LoVo (cell line): ENCODE measurements at regions not wholly inside any gene's neighbourhood (a gene's known extent, or its start where the extent isn't known, plus 50 kb on each side); places are given as distances from the start of the nearest gene placed in this dataset.
"Not testable (repeated sequence)": the region's sequence is repeated elsewhere in the genome, so short reads cannot be mapped to it uniquely, and the experiment has no call there.

ENCODE experiments used
- DNase-seq: peaks from one replicate; pipeline ENCODE4 v3.0.0-alpha.2; 2016; ENCODE audit warnings: low spot score

DNA sequence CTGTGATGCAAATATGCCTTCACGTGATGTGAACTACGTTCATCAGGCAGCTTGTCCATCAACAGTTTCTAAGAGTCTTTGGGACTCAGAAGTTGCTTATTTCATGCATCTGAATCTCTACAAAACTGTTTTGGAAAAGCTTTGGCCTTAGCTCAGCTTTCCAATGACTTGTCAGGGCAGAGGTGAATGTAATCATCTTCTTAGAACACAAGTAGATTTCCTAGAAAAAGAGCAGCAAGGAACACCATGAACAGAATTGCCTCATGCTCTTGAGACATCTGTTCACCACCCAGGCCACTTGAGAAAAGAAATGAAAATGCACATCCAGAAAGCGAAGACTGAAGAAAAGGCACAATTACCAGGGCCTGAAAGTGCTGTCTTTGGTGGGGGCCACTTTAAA is 105.8 kb upstream of the PDHA1 start:
- no peak for DNase-seq

DNA sequence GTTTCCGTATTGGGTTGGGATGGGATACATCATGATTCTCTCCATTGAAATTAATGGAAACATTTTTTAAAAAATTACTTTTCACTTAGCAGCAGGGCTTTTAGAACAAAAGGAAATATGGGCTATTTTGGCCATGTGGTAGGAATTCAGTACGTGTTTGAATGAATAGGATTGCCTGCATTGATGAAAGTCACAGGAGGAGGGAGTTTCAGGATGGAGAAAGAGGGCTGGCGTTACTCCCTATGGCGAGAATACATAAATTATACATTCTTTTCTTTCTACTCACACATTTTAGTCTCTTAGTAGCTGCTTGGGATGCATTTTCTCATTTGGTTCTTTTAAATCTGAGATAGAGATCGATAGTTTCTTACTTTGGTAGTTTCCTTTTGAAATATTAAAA is 100.3 kb upstream of the PDHA1 start:
- no peak for DNase-seq

DNA sequence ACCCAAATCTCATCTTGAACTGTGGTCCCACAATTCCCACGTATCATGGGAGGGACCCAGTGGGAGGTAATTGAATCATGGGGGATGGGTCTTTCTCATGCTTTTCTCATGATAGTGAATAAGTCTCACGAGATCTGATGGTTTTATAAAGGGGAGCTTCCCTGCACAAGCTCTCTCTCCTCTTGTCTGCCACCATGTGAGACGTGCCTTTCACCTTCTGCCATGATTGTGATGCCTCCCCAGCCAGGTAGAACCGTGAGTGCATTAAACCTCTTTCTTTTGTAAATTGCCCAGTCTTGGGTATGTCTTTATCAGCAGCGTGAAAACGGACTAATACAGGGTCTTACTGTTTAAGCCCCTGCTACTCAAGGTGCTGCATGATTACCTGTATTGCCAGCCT is 98.8 kb upstream of the PDHA1 start:
- not testable (repeated sequence) for DNase-seq

DNA sequence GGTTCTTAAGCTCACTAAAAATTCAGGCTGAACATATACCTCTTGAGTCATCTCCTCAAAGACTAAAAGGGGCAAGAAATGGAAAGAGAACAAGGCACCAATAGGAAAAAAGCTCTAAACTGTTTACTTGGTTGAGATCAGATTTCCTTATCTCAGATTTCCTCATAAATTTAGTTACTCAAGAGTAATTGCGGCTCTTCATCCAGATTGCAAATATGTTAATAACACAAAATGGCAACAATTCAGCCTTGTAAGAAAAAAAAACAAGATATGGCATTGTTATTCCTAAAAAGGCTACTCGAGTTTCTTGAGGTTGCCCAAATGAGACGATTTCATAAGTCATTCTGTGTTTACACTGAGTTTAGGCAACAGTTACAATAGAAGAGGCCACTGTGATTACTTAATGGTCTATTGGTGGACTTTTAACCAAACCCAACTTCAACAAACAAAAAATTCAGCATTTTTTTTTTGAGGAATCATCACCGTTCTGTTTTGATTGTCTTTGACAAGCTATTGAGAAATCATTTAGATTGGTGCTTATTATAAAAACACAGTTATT is 97.9 kb upstream of the PDHA1 start:
- no peak for DNase-seq

DNA sequence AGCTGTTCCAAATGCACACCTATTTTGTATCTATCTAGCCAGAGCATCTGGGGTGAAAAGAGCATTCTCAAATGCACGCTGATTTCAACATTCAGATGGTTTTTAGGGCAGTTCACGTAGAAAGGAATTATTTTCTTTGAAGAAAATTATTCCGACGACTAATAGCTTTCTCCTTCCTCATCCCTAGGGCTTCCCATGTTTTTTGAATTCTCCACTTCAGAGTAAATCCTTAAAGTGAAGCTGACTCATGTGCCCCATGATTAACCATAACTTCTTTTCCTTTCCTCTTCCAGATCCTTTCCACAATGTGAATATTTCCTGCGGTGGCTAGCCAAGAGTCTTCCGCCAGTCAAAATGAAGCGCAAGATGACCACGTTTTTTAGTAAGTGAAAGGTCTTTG is 86.7 kb upstream of the PDHA1 start:
- DNase-seq = no peak

DNA sequence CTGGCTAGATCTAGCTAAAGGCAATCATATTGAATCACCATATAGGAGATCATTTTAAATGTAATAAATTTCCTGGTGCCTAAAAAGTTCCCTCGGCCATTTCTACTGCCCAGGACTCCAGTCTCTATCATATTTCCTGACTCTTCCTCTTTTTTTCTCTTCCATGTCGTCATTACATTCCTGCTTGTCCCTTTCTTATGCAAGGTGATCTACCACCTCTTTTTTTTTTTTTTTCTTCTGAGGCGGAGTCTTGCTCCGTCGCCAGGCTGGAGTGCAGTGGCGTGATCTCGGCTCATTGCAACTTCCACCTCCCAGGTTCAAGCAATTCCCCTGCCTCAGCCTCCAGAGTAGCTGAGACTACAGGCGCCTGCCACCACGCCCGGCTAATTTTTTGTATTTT is 82.7 kb upstream of the PDHA1 start:
- not testable (repeated sequence) for DNase-seq

DNA sequence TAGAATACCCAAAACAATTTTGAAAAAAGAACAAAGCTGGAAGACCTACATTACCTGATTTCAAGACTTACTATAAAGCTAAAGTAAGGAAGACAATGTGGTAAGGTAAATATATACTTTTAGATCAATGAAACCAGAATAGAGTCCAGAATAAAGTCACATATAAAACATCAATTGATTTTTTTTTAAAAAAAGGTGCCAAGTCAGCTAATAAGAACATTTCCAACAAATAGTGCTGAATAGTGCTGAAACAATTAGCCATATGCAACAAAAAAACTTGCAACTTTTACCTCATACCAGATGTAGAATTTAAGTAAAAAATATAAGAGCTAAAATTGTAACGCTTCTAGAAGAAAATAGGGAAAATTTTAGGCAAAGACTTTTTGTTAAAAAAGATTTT is 73.0 kb upstream of the PDHA1 start:
- no peak for DNase-seq

DNA sequence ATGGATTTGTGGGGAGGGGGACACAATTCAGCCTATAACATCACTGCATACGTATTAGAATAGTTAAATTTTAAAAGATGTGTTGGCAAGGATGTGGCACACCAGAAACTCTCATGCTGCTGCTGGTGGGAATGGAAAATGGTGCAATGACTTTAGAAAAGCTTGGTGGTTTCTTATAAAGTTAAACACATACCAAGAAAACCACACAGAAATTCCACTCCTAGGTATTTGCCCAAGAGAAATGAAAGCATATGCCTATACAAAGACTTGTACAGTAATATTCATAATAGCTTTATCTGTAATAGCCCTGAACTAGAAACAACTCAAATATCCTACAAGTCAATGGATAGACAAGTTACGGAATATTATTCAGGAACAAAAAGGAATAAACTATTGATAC is 71.3 kb upstream of the PDHA1 start:
- DNase-seq = no peak

DNA sequence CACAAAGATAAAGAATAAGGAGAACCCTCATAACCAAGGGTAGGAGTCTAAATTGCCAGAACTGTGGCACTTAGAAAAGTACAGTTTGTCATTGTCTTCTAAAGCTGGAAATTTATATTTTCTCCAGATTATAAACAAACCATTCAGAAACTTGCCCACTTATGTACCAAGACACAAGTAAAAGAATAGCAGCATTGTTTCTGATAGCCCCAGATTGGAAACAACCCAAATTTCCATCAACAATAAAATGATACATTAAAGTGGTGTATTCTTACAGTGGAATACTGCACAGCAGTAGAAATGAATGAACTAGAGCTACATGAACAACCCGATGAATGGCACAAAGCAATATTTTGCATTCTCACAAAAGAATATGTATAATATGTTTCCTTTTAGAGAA is 63.1 kb upstream of the PDHA1 start:
- DNase-seq = no peak

DNA sequence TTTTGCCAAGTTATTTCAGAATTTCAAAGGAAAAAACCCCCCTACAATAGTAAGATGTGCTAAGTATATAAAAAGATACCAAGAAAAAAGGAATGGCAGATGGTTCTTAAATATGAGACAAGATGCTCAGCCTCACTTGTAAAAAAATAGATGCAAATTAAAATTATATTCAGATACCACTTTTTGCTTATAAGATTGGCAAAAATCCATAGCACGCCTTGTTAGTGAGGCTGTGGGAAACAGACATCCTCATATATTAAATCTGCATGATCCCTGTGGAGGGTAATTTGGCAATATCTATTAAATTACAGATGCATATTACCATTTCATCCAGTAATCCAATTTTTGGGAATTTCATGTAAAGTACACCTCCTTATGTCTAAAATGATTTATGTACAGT is 62.5 kb upstream of the PDHA1 start:
- DNase-seq = no peak

DNA sequence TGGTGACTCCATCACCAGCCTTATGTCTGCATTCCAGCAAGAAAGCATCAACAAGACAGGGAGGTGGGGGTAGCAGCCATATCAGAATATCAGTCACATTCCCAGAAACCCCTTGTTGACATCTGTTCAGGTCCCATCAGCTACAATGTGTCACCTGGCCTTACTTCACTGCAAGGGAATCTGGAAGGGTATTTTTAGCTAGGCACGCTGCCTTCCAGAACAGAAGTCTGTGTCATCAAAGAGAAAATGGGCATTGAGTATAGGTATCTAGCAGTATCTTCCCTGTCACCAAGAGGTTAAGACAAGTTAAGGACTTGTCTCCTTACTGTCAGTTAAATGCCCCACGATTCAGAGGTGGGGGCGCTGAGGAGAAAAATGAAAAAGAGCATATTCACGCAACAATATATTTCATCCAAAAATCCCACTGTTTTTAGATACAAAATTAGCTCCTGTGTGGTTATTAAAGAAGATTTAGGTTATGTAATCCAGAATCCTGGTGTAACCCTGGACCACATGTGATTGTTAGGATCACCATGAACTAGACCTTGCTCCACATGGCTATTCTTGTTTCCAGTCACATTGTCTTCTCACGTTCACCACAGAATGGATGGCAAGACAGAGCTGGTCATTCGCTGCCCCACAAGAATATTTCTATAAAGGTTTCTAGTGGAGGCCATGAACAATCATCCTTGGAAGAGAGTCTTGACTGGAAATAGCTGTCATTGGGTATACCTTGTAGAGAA is 60.0 kb upstream of the PDHA1 start:
- DNase-seq = no peak

DNA sequence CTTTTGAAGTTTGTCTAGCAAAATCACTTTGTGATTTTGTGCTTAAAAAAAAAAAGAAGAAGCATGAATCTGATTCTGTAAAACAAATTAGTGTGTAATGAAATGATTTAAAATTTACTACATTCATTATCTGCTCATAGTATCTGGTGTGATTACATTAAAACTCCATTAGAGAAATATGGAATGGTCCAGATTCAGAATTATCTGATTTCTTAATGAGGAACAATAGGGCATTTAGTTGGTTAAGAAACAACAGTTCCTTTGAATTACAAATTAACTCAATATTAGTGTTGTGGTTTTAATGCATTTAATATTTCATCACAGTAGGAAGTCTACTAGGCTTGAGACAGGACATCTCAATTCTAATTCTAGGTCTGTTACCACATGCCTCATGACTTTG is 57.9 kb upstream of the PDHA1 start:
- DNase-seq = no peak

DNA sequence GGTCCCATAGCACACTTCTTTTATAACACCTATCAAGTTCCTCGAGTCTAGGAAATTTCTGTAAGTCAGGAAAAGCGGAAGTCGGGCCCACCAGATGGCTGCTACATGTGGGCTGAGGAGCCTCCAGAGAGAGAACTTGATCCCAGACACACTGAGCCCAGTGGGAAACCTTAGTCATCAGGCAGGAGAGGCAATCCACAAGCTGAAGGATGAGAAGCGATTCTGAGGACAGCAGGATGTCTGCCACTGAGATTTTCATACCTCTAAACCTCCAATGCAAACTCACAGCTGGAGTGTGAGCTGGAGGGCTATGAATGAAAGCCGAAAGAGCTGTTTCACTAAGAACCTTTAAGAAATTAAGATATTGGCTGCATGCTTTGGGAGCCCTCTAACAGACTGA is 52.6 kb upstream of the PDHA1 start:
- DNase-seq = no peak

DNA sequence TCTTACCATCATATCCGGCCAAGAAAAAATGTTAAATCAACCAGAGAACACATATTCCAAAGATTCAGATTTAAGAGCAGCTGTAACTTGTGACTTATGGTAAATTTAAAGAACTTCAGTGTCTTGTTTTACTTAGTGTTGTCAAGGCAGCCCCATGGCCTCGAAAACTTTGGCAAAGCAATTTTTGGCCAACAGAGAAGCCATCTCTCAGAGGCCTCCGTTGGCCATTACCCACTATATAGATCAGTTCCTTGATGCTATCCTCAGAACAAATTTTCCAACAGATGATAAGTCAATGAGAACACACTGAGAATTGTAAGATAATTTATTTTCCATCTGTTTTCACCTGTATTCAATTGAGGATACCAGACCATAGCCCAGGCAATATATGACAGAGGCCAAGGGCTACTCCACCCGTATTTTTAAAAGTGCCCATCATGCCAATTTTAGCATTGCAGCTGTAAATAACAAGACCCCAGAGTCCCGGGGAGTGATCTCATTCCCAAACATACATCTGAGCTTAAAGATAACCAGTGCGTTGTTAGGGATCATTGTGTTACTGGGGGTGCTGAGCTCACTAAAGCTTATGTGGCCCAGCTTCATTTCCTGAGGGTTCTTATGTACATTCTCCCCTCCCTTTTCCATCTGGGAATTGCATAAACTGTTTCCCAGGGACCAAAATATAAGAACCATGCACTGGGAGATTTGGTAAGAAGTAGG is 50.0 kb upstream of the PDHA1 start:
- no peak for DNase-seq
